Left hindlimb (tissue), 1 donor: ENCODE measurements at regions not wholly inside any gene's neighbourhood (a gene's known extent, or its start where the extent isn't known, plus 50 kb on each side); places are given as distances from the start of the nearest gene placed in this dataset.

ENCODE experiments used
- DNase-seq: peaks from one replicate; pipeline ENCODE4 v3.0.0-alpha.2; 2018

- no peak for DNase-seq
Measured at GRCh38 chr2:48108455-48108854, 202.2 kb upstream of the FBXO11 start.

- no peak for DNase-seq
Measured at GRCh38 chr2:48109491-48110204, 203.3 kb upstream of the FBXO11 start.

DNA sequence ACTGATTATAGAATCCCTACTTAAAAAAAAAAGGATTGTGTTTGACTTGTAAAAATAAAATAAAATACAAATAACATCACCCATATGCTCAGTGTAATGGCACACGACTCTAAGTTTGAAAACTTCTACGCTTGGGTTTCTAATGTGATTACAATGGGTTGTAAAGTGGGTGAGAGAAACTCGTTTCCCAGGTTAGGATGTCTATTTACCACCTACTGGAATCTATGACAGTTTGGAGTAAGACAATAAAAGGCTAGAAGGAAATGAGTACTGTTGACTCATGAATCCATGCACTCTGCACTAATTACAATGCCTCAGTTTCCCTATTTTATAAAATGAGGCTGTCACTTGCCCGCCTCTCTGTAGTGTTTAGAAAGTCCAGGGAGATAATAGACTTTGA, 204.0 kb upstream of the FOXN2 start:
- DNase-seq: no peak

DNA sequence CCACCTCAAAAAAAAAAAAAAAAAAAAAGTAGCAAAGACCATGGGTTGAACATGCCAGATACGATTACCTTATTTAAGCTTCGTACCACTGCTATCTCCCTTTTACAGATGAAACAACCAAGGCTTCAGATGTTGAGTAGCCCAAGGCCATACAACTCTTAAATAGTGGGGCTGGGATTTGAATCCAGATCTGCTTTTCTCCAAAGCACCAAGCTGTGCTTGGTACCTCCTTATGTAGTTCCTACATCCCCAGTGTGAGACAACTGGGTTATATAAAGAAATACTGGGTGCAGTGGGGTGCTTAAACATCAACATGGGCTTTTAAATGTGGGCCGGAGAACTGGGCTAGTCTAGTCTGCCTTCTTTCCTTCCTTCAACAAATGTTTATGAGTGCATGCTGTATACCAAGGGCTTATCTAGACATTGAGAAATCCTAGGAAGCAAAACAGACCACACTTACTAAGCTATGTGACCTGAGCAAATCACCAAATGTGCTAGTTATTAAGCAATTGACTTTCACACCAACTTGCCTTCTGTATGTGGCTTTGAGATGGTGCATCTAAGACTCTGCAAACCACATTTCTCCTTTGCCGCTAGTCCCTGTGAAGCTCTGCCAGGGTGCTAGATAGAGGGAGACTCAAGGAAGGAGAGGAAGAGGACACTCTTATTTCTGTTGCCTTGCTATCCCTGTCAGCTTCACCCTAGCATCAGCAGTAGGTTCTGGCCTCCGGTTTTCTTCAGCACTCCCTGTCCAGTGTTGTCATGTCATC, 201.4 kb upstream of the FOXN2 start:
- DNase-seq: no peak

DNA sequence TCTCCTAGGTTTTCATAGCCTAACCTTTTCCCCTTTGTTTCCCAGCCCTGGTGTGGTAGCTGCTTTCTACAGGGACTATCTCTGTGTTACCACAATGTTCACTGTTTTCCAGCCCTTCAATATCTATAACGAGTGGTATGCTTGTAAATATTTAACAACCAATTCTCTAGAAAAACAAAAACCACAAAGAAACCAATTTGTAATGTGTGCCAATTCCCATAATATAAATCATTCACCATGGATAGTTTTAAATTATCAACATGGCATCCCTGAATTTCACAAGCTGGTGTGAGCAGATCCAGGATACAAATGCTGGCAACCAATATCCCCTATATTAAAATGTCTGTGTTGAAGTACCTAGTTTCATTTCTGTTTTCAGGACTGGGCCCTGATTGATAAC, 200.7 kb upstream of the FOXN2 start:
- no peak for DNase-seq

DNA sequence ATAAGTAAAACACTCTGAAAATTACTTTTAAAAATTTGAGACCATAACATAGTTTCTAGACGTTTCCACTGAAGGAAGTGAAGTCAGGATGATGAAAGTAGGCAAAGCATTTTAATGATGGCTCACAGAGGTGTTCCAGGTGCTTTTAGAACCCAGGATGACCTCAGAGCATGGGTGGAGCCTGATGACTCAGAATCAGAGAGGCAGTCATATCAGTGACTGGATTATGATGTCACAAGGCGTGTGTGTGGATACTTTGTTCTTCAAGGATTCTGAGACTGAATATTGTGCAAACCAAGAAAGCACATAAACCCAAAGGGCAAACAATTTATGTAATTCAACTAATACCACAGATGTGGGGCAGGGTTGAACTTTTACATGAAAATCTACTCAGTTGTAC, 200.2 kb upstream of the FOXN2 start:
- no peak for DNase-seq

GRCh38 chr2:48116497-48116896, 198.0 kb upstream of the FOXN2 start:
- DNase-seq: no peak

GRCh38 chr2:48118895-48119294, 195.6 kb upstream of the FOXN2 start:
- DNase-seq: no peak

DNA sequence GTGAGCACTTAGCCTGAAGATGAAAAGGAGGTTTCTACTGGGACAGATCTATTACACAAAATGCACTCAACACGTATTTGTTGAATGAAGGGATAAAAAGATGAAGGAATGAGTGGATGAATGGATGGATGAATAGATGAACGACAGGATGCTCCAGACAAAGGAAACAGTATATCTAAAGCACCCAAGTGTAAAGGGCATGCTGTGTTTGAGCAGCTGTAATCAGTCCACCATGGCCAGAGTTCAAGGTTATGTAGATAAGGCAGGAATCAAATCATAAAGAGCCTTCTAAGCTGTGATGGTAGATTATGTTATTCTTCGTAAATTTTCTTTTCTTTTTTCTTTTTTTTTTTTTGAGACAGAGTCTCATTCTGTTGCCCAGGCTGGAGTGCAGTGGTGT, 194.4 kb upstream of the FOXN2 start:
- no peak for DNase-seq

GRCh38 chr2:48120759-48121242, 193.7 kb upstream of the FOXN2 start:
- no peak for DNase-seq

DNA sequence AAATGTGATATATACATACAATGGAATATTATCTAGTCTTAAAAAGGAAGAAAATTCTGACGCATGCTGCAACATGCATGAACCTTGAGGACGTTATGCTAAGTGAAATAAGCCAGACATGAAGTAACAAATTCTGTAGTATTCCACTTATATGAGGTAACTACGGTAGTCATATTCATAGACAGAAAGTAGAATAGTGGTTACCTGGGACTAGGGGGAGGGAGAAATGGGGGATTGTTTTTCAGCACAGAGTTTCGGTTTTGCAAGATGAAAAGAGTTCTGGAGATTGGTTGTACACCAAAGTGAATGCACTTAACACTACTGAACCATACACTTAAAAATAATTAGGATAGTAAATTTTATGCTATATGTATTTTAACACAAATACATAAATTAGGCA, 192.3 kb upstream of the FOXN2 start:
- DNase-seq: no peak

GRCh38 chr2:48124592-48124991, 189.9 kb upstream of the FOXN2 start:
- no peak for DNase-seq

GRCh38 chr2:48126162-48126561, 188.3 kb upstream of the FOXN2 start:
- DNase-seq: no peak

GRCh38 chr2:48127612-48128191, 186.8 kb upstream of the FOXN2 start:
- no peak for DNase-seq

- DNase-seq: no peak
Measured at GRCh38 chr2:48129293-48129950, 185.1 kb upstream of the FOXN2 start.

DNA sequence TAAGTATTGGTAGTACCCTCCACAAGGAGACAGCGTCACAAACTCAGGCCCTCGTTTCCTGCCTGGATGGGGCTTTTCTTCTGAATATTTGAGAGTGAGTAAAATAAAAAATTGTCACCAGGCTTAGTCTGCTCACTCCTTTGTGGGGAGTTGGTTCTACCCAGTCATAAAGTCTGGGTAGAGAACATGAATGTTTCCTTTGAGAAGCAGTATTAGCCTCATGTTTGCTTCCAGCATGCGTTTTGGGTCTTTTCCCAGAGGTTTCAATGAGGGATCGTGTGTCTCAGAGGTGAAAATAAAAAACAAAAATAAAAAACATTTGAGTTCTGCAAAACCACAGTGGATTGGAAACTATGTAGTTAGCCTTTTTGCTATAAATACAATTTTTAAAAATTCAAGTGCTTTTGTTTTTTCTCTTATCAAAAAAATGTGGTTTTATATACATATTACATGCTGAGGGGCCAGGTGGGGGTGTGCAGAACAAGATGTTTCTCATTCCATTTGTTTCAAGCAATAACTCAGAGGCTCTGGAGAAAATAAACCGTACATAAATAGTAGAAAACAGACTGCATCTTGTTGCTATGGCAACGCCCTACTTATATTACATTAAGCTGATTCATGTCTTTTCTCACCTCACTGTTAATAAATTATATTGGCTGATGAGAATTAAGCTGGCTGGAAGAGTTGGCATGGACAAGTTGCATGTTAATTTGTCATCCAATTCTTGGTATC, 182.8 kb upstream of the FOXN2 start:
- peak; percentile 50 for DNase-seq

GRCh38 chr2:48132271-48132625, 182.2 kb upstream of the FOXN2 start:
- DNase-seq: peak; percentile 40

- DNase-seq: no peak
Measured at GRCh38 chr2:48134704-48135103, 179.8 kb upstream of the FOXN2 start.

- DNase-seq: no peak
Measured at GRCh38 chr2:48135797-48136196, 178.7 kb upstream of the FOXN2 start.

- DNase-seq: no peak
Measured at GRCh38 chr2:48137829-48138228, 176.7 kb upstream of the FOXN2 start.

- DNase-seq: no peak
Measured at GRCh38 chr2:48138898-48139297, 175.6 kb upstream of the FOXN2 start.

GRCh38 chr2:48140586-48140985, 173.9 kb upstream of the FOXN2 start:
- no peak for DNase-seq

DNA sequence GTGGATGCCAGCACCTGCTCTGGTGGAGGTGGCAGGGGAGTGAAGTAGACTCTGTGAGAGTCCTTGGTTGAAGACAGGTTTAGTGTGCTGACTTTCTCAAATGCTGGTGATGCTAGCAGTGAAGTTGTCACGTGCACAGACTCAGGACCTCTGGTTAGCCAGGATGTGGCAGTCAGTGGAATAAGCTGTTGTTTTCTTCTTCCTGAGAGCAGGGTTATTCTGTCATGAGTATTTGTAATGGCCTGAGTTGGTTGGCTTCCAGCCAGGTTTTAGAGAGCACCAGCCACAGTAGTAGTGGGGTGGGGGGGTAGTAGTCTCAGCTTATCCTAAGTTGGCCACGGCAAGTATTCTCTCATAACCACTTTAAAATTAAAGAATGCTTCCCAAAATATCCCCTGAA, 169.7 kb upstream of the FOXN2 start:
- no peak for DNase-seq
